ENCODE measurements at regions not wholly inside any gene's neighbourhood (a gene's known extent, or its start where the extent isn't known, plus 50 kb on each side); places are given as distances from the start of the nearest gene placed in this dataset.
"Not testable (repeated sequence)": the region's sequence is repeated elsewhere in the genome, so short reads cannot be mapped to it uniquely, and the experiment has no call there.

DNA sequence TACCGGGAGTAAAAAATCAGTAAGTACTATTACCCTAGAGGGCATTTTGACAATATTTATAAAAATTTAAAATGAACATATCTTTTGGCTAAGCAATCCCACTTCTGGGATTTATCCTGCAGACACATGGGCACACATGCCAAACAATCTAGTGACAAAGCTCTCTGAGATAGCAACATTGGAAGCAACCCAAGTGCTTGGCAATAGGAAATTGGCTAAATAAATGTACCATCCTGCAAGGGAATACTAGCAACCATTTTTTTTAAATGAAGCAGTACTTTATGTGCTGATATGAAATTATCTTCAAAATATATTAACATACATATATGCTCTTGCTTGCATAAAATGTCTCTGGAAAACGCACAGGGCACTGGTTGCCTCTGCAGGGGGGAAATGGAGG is 133.8 kb downstream of the SNX5 start:
- DNase-seq, result no peak

DNA sequence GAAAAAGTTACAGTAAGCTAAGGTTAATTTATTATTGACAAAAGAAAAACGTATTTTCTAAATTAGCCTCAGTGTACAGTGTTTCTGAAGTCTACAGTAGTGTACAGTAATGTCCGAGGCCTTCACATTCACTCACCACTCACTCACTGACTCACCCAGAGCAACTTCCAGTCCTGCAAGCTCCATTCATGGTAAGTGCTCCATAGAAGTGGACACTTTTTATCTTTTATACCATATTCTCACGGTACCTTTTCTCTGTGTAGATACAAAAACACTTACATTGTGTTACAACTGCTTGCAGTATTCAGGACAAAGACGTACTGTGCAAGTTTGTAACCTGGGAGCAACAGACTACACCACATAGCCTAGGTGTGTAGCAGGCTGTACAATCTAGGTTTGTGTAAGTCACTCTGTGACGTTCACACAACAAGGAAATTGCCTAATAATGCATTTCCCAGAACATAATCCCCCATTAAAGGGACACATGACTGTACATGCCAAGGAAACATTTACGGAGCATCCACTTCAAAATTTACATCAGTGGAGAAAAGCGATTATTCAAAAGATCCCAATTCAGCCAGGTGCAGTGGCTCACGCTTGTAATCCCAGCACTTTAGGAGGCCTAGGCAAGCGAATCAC is 133.4 kb downstream of the BANF2 start:
- no peak for DNase-seq

DNA sequence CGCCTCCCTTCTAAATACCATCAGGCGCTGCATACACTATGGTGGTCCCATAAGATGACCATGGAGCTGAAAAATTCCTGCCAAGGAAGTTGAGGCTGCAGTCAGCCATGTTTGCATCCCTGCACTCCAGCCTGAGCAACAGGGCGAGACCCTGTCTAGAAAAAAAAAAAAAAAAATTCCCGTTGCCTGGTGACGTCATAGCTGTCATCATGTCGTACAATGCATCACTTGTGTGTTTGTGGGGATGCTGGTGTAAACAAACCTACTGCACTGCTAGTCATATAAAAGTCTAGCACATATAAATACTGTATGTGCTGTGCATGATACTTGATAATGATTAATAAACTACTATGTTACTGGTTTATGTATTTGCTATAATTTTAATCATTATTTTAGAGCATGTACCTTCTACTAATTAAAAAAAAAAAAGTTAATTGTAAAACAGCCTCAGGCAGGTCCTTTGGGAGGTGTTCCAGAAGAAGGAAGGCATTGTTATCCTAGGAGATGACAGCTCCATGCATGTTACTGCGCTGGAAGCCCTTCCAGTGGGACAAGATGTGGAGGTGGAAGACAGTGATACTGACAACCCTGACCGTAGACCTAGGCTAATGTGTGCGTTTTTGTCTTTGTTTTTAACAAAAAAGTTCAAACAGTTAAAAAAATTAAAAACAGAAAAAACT is 132.6 kb downstream of the BANF2 start:
- no peak for DNase-seq

DNA sequence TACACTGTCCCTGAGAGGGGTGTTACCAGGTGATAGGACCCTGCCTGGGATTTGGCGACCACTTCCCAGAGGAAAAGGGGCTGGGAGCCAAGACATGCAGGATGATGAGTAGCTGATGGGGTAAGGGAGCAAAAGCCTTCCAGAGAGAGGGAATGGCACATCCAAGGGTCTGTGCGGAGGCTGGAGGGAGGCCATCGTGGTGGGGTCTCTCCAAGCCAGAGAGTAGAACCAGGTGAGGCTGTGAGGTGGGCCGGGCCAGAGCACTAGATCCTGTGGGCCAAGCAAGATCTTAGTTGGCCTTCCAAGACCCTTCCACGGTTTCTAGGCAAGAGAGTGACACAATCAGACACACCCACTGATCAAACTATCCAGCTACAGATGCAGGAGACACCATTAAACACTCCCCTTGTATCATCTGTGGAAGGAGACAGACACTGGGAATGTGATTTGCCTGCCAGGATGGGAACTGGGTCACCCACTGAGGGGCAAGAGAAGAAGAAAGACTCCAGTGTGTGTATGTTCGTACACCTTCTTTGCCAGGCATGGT is 128.9 kb downstream of the BANF2 start:
- no peak for DNase-seq

DNA sequence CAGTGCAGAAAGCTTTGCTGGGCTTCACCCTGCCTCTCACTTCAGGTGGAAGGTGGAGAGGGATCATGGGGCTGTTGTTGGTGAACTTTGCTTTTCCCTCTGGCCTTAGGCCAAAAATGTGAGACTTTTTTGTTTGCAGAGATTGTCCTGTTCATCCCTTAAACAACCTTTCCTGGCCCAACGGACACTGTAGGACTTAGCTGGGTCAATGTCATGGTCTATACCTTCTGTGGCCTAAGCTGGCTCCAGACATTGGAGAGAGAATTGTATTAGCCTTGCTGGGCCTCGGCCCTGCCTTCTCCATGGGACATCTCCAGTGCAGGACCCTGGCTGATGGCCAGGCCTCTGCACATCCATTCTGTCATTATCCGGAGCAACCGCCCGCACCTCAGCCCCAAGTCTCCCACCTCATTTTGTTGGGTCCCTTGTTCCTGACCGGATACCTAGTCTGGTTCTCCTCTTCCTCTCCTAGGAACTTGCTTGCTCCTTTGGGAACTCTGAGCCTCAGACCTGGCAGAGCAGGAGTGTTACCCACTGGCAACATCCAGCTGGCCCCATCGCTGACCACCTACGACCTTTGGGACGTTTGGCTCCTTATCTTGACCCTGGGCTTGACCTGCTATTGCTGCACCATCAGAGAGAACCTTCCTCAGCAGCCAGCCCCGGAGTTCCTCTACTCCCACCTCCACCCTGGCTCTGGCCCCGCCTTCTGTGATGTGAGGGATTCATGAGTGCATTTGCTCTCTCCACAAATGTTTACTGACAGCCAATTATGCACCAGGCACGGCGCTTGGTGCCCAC is 128.2 kb downstream of the BANF2 start:
- no peak for DNase-seq

DNA sequence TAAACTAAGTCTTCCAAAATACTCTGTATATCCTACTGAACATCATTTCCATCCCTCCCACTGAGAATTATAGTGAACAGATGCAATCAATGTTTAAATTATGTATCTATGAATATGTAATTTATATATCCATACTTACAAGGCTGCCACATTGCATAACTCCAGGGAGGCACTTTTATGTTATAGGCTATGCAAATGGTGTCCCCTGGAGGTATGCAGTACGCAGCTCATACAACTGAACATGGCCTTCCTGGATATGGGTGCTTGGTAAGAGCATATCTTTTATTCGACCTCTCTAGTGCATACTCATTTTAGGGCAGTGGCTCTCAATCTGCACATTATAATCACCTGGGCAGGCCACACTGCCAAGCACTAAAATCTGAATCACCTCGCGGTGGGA is 127.3 kb downstream of the BANF2 start:
- no peak for DNase-seq

DNA sequence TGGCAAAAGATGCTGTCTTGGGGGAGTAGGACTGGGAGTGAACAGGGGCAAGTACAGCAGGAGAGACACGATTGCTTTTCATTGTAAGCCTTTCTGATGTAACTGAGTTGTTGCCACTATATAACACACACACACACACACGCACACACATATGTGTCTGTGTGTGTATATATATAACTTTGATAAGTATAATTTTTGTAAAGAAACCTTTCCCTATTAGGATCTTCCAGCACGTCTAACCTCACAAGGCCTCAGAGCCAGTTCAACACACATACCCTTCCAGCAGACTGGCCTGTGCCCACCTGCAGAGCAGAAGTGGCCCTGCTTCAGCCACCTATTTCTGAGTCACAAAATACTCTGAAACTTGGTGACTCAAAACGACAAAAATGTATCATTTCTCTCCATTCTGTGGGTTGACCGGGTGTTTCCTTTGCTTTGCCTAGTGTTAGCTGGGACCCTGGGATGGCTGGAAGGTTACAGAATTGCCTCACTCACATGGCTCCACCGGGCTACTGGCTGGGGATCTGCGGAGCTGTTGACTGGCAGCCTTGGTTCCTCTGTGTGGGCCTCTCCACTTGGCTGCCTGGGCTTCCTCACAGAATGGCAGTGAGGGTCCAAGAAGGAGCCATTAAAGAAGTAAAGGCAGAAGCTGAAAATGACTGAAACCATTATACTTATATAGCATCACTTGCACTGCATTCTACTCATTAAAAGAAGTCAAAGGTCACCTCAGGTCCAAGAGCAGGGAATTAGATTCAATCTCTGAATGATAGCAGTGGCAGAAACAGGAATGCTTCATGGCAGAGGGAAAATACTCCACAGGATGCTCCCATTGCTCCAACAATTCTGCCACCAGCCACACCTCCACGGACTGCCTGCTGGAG is 126.4 kb downstream of the BANF2 start:
- DNase-seq, result no peak

DNA sequence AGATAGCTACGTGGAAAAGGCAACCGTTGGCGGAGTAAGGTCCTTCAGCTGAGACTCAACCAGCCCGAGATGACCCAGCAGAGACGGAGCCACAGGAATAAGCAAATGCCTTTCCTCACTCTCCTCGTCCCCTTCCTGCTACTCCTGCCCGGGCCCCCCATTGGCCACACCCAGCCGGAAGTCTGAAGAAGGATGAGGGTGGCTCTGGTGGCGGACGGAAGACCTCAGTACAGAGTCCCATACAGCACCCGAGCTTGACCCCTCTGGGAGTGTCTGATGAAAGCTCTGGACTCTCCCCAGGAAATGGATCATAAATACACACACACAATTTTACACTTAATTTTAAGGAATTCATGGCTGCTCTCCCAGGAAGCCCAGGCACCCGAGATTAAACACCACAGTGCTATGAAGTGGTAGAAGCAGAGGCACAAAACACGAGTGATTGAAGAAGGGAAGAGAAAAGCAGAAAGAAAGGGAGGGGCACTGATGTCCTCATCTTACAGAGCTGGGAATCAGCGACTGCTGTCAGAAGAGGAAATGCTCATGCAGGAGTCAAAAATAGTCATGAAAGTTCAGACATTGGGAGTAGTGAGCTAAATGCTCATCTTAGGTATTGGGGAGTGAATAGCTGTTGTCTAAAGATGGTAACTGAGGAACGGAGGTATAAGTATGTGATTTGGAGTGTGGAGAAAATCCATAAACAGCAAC is 125.6 kb downstream of the BANF2 start:
- no peak for DNase-seq

DNA sequence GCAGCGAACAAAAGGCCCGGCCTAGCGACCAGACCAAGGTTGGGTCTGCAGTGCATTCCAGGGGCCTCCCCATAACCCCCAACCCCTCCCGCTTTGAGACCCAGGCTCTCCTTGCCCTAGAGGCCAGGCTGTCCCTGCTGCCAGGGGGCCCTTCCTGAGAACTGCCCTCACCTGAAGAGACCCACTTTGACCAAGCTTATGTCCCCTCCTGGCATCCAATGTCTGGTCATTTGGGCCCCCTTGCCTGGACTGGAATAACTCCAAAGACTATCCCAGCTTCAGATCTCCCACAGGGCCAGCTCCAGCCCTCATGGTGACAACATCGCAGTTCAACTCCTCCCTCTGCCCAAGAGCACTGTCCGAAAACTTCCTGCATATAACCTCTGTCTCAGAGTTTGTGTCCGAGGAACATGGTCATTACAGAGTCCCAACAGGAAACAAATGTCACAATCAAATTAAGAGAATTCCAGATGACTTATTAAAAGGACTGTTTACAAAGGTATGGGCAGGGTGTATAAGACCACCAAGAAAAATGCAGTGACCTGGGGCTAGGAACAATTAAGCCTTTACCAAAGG is 125.0 kb downstream of the BANF2 start:
- DNase-seq, result no peak

DNA sequence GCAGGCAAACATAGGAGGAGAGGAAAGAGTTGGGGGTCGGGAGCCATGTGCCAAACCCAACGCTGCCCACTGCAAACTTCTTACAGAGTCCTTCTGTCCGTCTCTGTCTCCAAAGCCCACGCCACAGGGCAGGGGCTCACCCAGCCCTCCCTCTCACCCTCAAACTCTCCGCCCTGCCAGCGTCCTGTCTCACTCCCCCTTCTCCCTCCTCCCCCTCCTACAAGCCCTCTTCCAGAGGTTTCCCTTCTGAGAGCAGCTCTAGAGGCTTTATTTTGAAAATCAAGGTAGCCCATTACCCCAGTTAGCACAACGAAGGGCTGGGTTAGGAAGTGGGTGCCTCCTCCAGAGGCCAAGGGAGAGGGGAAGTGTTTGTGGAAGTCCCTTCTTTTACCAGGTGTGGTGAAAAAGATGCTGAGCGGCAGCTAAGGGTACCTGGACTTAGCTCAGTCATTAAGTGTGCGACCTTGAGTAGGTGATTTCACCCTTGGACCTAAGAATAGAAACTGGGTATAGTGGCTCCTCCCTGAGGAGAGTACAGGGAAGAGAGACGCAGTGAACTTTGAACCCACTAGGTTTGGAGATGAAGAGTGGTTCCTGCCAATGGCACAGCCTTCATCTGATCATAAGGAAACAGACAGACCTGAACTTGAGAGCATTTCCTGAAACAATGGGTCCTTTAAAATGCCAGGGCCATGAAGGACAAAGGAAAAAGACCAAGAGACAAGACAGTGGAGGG is 123.8 kb downstream of the BANF2 start:
- DNase-seq, result no peak

DNA sequence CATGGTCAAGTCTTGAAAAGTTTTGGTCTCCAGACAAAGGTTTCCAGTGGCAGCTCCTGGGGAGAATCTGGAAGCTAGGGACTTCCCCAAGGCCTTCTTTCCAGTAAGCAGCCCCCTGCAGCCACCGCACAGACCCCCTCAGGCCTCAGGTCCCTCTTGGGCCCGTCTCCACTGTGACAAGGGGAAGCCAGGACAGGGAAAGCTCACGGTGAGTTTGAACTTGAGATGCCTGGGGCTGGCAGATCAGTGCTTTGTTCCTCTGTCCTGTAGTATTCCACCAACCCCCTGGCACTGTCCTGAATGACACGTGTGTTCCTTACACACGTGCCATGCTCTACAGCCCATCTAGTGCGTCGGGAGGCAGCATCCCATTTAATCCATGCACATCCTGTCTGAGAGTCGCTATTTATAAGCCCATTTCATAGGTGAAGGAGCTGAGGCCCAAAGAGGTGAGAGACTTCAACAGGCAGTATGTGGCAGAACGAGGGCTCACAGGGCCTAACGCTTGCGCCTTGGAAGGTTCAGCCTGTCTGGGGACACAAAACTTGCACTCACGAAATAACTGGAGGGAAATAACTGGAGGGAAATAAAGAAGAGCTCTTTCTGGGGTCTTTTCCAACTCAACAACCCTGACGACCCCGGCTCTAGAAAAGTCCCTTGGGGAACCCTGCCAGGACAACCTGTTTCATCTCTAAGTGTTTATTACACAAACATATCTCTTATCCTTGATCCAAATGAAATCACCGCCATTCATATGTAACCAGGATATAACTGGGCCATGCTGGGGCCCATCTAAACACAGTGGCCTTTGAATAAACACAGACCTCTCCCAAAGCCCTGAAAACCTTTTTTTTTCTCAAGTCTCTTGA is 123.0 kb downstream of the BANF2 start:
- DNase-seq, result no peak

DNA sequence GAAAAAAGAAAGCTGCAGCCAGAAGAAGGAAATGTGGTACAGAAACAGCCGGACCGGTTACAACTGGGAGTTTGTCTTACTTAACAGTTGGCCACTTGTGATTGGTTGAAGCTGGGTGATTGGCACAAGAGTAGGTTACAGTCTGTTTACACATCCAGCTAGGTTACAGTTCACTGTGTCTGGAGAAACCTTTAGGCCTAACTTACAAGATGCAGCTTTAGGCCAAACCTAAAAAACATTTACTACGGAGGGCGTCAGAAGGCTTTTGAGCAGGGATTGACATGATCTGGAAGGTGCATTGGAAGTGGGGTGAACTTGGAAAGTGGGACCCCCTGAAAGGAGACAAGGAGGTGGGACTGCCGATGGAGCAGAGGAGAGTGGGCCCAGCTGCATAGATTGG is 122.3 kb downstream of the BANF2 start:
- DNase-seq, result no peak

DNA sequence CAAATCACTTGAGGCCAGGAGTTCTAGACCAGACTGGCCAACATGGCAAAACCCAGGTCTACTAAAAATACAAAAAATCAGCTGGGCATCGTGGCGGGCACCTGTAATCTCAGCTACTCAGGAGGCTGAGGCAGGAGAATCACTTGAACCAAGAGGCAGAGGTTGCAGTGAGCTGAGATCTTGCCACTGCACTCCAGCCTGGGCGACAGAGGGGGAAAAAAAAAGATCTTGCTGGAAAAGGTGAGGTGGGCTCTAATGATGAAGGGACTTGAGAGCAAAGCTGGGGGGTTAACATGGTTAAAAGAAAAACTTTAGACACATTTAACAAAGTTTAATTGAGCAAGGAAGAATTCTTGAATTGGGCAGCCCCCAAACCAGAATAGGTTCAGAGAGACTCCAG is 121.8 kb downstream of the BANF2 start:
- DNase-seq, result not testable (repeated sequence)

DNA sequence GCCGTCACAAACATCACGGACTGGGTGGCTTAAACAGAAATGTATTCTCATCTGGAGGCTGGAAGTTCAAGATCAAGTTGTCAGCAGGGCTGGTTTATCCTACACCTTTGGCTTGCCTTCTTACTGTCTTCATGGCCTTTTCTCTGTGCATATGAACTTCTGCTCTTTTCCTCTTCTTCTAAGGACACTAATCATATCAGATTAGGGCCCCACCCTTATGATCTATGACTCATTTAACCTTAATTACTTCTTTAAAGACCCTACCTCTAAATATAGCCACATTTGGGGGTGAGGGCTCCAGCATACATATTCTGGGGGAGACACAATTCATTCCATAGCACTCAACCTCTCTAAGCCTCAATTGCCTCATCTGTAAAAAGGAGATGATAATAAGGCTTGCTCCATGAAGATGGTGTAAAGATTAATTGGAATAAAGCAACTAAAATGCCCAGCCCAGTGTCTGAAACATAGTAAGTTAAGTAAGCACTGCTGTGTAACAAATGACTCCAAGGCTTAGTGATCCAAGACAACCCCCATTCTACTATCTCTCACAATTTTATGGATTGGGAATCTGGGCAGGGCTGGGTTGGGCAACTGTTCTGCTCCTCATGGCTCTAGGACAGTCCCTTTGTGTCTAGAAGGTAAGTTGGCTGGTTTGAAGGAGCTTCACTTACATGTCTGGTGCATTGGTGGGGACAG is 119.8 kb downstream of the BANF2 start:
- DNase-seq, result no peak

DNA sequence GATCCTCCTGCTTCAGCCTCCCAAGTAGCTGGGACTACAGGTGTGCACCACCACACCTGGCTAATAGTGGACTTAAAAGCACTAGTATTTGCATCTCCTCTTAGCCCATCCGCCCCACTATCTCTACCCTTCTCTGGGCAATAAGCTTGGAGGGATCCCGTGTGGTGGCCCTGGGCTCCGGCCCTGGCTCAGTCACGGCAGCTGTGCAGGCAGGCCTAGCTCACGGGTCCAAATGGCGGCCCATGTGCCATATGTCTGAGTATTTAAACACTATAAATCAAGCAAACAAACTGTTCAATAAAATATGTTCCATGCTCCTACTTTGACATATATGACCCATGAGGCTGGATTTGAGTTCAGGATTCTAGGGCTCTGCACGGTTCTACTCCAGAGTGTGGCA is 118.4 kb downstream of the BANF2 start:
- no peak for DNase-seq

DNA sequence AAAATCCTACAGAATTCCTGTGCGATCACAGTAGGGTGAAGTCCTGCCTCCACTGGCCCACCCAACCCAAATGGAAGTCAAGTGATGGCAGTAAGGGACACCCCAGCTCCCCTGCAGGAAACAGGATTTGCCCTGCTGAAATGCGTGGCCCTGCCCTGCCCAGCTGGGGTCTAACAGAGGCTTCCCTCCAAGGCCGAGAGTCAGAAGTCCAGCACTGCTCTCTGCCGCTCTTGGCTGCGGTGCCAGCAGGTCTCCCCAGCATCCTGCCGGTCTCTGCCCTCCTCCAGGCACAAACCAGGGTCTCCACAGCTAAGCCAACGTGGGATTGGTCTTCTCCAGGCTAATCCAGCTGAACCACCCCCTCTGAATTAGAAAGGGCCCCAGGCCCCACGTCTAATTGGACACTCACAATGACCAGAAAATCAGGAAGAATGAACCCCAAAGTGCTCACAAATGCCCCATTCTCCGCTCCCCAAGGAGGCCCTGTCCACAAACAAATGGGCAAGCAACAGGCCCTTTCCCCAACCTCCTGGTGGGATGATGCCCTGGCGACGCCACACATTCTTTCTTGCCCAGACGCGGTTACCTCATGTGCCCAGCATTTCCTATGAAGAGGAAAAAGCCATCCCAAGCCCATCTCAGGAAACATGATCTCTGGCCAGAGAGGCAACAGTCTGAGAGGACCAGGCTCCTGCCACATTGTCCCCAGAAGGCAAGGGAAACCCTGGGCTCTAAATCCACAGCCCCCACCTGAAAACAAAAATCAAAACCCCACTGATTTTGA is 117.2 kb downstream of the BANF2 start:
- no peak for DNase-seq

DNA sequence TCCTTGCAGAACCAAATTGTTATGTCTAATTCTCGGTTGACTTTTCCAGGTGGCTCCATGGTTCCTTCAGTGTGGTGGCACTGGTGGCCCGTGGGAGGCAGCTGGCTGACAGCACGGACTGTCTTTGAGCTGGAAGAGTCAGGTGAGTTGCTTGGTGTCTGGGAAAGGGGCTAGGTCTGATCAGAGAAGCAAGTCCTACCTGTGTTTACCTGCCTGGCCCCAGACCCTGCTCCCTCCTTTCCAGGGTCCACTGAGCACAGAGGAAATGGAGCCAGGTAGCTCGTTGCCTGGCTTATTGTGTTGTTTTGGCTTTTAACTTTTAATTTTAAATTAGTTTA is 111.8 kb downstream of the BANF2 start:
- DNase-seq, result no peak

DNA sequence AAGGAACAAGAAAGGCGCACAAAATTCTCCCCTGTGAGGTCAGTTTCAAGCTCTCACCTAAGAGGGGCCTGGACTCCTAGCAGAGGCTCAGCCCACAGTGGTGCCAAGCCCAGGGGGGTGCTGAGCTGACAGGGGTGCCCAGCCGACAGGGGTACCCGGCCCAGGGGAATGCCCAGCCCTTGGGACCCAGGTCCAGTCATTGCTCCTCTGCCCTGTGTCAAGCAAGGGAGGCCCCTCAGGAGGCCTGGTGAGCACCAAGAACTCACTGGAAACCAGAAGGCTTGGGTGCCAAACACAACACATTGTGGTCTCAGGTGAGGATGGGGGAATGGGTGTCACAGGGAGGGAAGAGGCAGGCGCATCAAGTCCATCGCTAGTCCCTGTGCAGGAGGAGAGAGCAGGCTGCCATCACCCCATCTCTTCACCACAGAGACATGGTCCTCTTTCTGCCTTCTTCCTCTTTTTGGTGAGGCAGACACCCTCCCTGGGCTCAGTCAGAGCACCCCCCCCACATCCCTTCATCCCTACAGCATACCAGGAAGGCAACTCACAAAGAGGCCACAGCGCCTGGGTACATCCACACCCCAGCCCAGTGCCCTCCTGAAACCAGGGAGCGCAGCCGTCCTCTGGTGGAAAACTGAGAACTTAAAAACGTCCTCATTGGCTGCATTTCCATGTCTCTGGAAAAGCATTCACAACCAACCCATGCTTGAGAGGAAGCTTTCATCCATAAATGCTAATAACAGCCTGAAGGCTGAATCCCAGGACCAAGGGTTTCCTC is 111.3 kb downstream of the BANF2 start:
- DNase-seq, result no peak

Data from NCI-H2171 (cell line).